GM23248 (cell line): ENCODE measurements at regions not wholly inside any gene's neighbourhood (a gene's known extent, or its start where the extent isn't known, plus 50 kb on each side); places are given as distances from the start of the nearest gene placed in this dataset.

Source experiments
- DNase-seq: peaks from one replicate; pipeline ENCODE4 v3.0.0-alpha.2; 2015
- H2AFZ ChIP-seq: fragments of 200-600 bp; sonication (generic); 2 replicates; pipeline ENCODE4 v1.6.1; 2016; ENCODE audit warnings: antibody characterized with exemption
- H3F3A ChIP-seq: fragments of 200-600 bp; sonication (generic); 2 replicates; pipeline ENCODE4 v1.6.1; 2016; ENCODE audit warnings: mild to moderate bottlenecking, antibody characterized with exemption, mixed run types; ENCODE audit not compliant: insufficient read depth
- H3K27ac ChIP-seq: fragments of 200-600 bp; sonication (generic); 2 replicates; pipeline ENCODE4 v1.5.1; 2016; ENCODE audit warnings: mild to moderate bottlenecking
- H3K27me3 ChIP-seq: fragments of 200-600 bp; sonication (generic); replicated peaks from 2 replicates; pipeline ENCODE4 v1.6.1; 2016; ENCODE audit warnings: mild to moderate bottlenecking; ENCODE audit not compliant: insufficient read depth
- H3K36me3 ChIP-seq: fragments of 200-600 bp; sonication (generic); 2 replicates; pipeline ENCODE4 v1.6.1; 2016; ENCODE audit warnings: low read depth, mild to moderate bottlenecking
- H3K4me1 ChIP-seq: fragments of 200-600 bp; sonication (generic); 2 replicates; pipeline ENCODE4 v1.6.1; 2016; ENCODE audit warnings: mild to moderate bottlenecking; ENCODE audit not compliant: insufficient read depth
- H3K4me2 ChIP-seq: fragments of 200-600 bp; sonication (generic); one replicate; pipeline ENCODE4 v1.6.1; 2016; ENCODE audit warnings: mild to moderate bottlenecking; ENCODE audit not compliant: unreplicated experiment
- H3K4me3 ChIP-seq: fragments of 200-600 bp; sonication (generic); 2 replicates; pipeline ENCODE4 v1.5.1; 2016; ENCODE audit warnings: mild to moderate bottlenecking
- H3K79me2 ChIP-seq: fragments of 200-600 bp; sonication (generic); 2 replicates; pipeline ENCODE4 v1.6.1; 2016; ENCODE audit warnings: mild to moderate bottlenecking; ENCODE audit not compliant: insufficient read depth
- H3K9ac ChIP-seq: fragments of 200-600 bp; sonication (generic); 2 replicates; pipeline ENCODE4 v1.6.1; 2016; ENCODE audit warnings: mild to moderate bottlenecking
- H3K9me2 ChIP-seq: fragments of 200-600 bp; sonication (generic); 2 replicates; pipeline ENCODE4 v1.6.1; 2016; ENCODE audit warnings: mixed run types, mild to moderate bottlenecking, moderate library complexity; ENCODE audit not compliant: insufficient read depth
- H3K9me3 ChIP-seq: fragments of 200-600 bp; sonication (generic); one replicate; pipeline ENCODE4 v1.6.1; 2017; ENCODE audit warnings: low read depth
- H4K20me1 ChIP-seq: fragments of 200-600 bp; sonication (generic); 2 replicates; pipeline ENCODE4 v1.6.0; 2016; ENCODE audit not compliant: insufficient read depth
- EZH2 ChIP-seq: fragments of 200-600 bp; sonication (generic); IDR thresholded peaks from 2 replicates; pipeline ENCODE4 v1.6.1; 2018; ENCODE audit warnings: antibody characterized with exemption, mild to moderate bottlenecking; ENCODE audit not compliant: insufficient read depth, poor library complexity, severe bottlenecking
- EZH2phosphoT487 ChIP-seq: fragments of 200-600 bp; sonication (generic); IDR thresholded peaks from 2 replicates; pipeline ENCODE4 v1.6.1; 2018; ENCODE audit warnings: antibody characterized with exemption, moderate library complexity, mild to moderate bottlenecking, low read depth; ENCODE audit not compliant: insufficient read depth
- WGBS, 2 experiments: methylation state at CpG; one replicate each; pipeline ENCODE4 v1.1.6; 2015 to 2017; ENCODE audit warnings: low lambda C conversion rate in 2 of 2, low coverage in 1 of 2; ENCODE audit errors: missing lambda C conversion rate in 2 of 2; 5-methylcytosine and 5-hydroxymethylcytosine counted together
- in situ Hi-C: fragments of 300-500 bp; cut with MboI; formaldehyde crosslinking; loops from 2 replicates; pipeline ENCODE4 v1.15.0; 2020

GRCh38 chr5:3793162-3793561, 197.5 kb downstream of the IRX1 start:
- Histone ChIP-seq H3K4me1 (no peaks in the 10 kb centered on the region), H3K27me3 (no peaks in the 10 kb centered on the region), H2AFZ (no peak overlapping the region), H3K4me3 (no peak overlapping the region), H3K36me3 (no peaks in the 10 kb centered on the region), H4K20me1 (no peaks in the 10 kb centered on the region), H3K4me2 (no peak overlapping the region), H3K79me2 (no peaks in the 10 kb centered on the region), H3K9me2 (no peaks in the 10 kb centered on the region), H3F3A (no peaks in the 10 kb centered on the region), H3K27ac (no peak overlapping the region), H3K9ac (no peak overlapping the region), H3K9me3 (no peaks in the 10 kb centered on the region)
- WGBS, 2 experiments, result 66 to 67% methylated on average over 1 of the region's 1 CpG
- no peak for TF ChIP-seq EZH2phosphoT487
- TF ChIP-seq EZH2, result no peak
- DNase-seq, result no peak
- in situ Hi-C loops, result no loop called here

- Histone ChIP-seq H4K20me1 (no peaks in the 10 kb centered on the region), H3K9ac (no peak overlapping the region), H3K79me2 (no peaks in the 10 kb centered on the region), H3K36me3 (no peaks in the 10 kb centered on the region), H3K4me2 (no peak overlapping the region), H3K9me2 (no peaks in the 10 kb centered on the region), H2AFZ (no peak overlapping the region), H3K4me1 (no peaks in the 10 kb centered on the region), H3K9me3 (no peaks in the 10 kb centered on the region), H3K27ac (no peak overlapping the region), H3K4me3 (no peak overlapping the region), H3F3A (no peaks in the 10 kb centered on the region), H3K27me3 (no peaks in the 10 kb centered on the region)
- 33% methylated on average over 1 of the region's 1 CpG for WGBS, 2 experiments
- in situ Hi-C loops, result no loop called here
- no peak for DNase-seq
- no peak for TF ChIP-seq EZH2phosphoT487
- TF ChIP-seq EZH2, result no peak
These were observed 199.0 kb downstream of the IRX1 start for GRCh38 chr5:3794611-3795010.

GRCh38 chr5:3796736-3797135, 201.1 kb downstream of the IRX1 start:
- no peak for TF ChIP-seq EZH2
- no peak for TF ChIP-seq EZH2phosphoT487
- H3K27me3 ChIP-seq, result no peaks in the 10 kb centered on the region
- H3K79me2 ChIP-seq, result no peaks in the 10 kb centered on the region
- H3K9me3 ChIP-seq, result no peaks in the 10 kb centered on the region
- DNase-seq, result no peak
- H3K4me3 ChIP-seq, result no peak overlapping the region
- no peaks in the 10 kb centered on the region for H3K4me1 ChIP-seq
- H2AFZ ChIP-seq, result no peak overlapping the region
- H3K9me2 ChIP-seq, result no peaks in the 10 kb centered on the region
- no peak overlapping the region for H3K4me2 ChIP-seq
- 28 to 33% methylated on average over 2 of the region's 3 CpGs for WGBS, 2 experiments
- in situ Hi-C loops, result no loop called here
- H4K20me1 ChIP-seq, result no peaks in the 10 kb centered on the region
- H3K36me3 ChIP-seq, result no peaks in the 10 kb centered on the region
- no peak overlapping the region for H3K9ac ChIP-seq
- no peaks in the 10 kb centered on the region for H3F3A ChIP-seq
- H3K27ac ChIP-seq, result no peak overlapping the region

- H3K4me3 ChIP-seq, result no peak overlapping the region
- H2AFZ ChIP-seq, result no peak overlapping the region
- in situ Hi-C loops, result no loop called here
- no peak overlapping the region for H3K27ac ChIP-seq
- no peak overlapping the region for H3K9ac ChIP-seq
- no peaks in the 10 kb centered on the region for H3K79me2 ChIP-seq
- no peak for DNase-seq
- H4K20me1 ChIP-seq, result no peaks in the 10 kb centered on the region
- H3K9me2 ChIP-seq, result no peaks in the 10 kb centered on the region
- no peaks in the 10 kb centered on the region for H3K36me3 ChIP-seq
- WGBS, 2 experiments, result 3 to 21% methylated on average over 2 of the region's 2 CpGs
- H3K4me1 ChIP-seq, result no peaks in the 10 kb centered on the region
- no peaks in the 10 kb centered on the region for H3K27me3 ChIP-seq
- H3K4me2 ChIP-seq, result no peak overlapping the region
- no peak for TF ChIP-seq EZH2
- TF ChIP-seq EZH2phosphoT487, result no peak
- no peaks in the 10 kb centered on the region for H3F3A ChIP-seq
- no peaks in the 10 kb centered on the region for H3K9me3 ChIP-seq
These were observed 206.3 kb downstream of the IRX1 start for GRCh38 chr5:3801967-3802366.

- Histone ChIP-seq H3K9me3 (no peaks in the 10 kb centered on the region), H3K9me2 (no peaks in the 10 kb centered on the region), H3K36me3 (no peaks in the 10 kb centered on the region), H3K79me2 (no peaks in the 10 kb centered on the region), H3K4me2 (no peak overlapping the region), H3K4me3 (no peak overlapping the region), H4K20me1 (no peaks in the 10 kb centered on the region), H3F3A (no peaks in the 10 kb centered on the region), H3K27me3 (no peaks in the 10 kb centered on the region), H3K27ac (no peak overlapping the region), H3K4me1 (no peaks in the 10 kb centered on the region), H3K9ac (no peak overlapping the region), H2AFZ (no peak overlapping the region)
- DNase-seq, result no peak
- TF ChIP-seq EZH2phosphoT487 (no peak), EZH2 (no peak)
- in situ Hi-C loops, result no loop called here
- WGBS, 2 experiments, result 49 to 50% methylated on average over 4 of the region's 4 CpGs
These were observed 213.8 kb downstream of the IRX1 start for GRCh38 chr5:3809455-3809854.
